Muscle of leg (tissue), 3 donors: ENCODE measurements at regions not wholly inside any gene's neighbourhood (a gene's known extent, or its start where the extent isn't known, plus 50 kb on each side); places are given as distances from the start of the nearest gene placed in this dataset.
A peak's percentile ranks its signal among the peaks of the same experiment; 100 is the strongest.

Experiments
- DNase-seq: peaks from one replicate; pipeline ENCODE4 v3.0.0; 2013
- H3K27ac ChIP-seq: one replicate; pipeline ENCODE4 v1.5.1; 2013; ENCODE audit warnings: mild to moderate bottlenecking, low read length, control low read depth
- H3K27me3 ChIP-seq: one replicate; pipeline ENCODE4 v1.6.1; 2013; ENCODE audit warnings: low read length; ENCODE audit not compliant: control insufficient read depth, insufficient read depth
- H3K36me3 ChIP-seq: one replicate; pipeline ENCODE4 v1.6.1; 2013; ENCODE audit warnings: low read length; ENCODE audit not compliant: control insufficient read depth, insufficient read depth
- H3K4me1 ChIP-seq: one replicate; pipeline ENCODE4 v1.6.1; 2013; ENCODE audit warnings: low read length; ENCODE audit not compliant: control insufficient read depth, insufficient read depth
- H3K4me3 ChIP-seq: one replicate; pipeline ENCODE4 v1.5.1; 2013; ENCODE audit warnings: low read length, control low read depth
- H3K9me3 ChIP-seq: replicated peaks from 2 replicates; pipeline ENCODE4 v1.6.1; 2013; ENCODE audit warnings: low read depth, low read length; ENCODE audit not compliant: control insufficient read depth
- WGBS: methylation state at CpG from one replicate; pipeline ENCODE4 v1.1.5; 2013; ENCODE audit warnings: missing lambda C conversion rate; ENCODE audit not compliant: insufficient coverage; 5-methylcytosine and 5-hydroxymethylcytosine counted together

DNA sequence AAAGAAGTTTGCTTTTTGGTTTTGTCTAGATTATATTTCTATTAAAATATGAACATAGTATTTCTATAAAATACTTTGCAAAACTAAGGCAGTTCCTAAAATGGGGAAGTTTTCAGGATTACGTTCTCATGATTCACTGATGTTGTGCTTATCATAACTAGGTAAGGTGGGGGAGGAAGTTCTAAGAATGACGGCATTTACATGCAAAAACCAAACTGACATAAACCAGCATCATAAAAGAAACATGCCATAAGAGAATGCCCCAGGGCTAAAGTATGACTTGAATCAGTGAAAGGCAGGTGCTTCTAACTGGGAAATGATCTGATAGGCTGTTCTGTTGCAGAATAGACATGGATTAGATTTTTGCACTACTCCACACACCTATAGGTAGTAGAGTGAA, 204.7 kb upstream of the JADE1 start:
- no peaks in the 10 kb centered on the region for H3K27me3 ChIP-seq
- DNase-seq = no peak
- no peak overlapping the region for H3K27ac ChIP-seq
- H3K4me3 ChIP-seq = no peak overlapping the region
- no peaks in the 10 kb centered on the region for H3K36me3 ChIP-seq
- no CpG with 5 or more reads among the region's 2 CpGs for WGBS
- peaks cover 13% of the 10 kb centered on the region for H3K4me1 ChIP-seq
- H3K9me3 ChIP-seq = no peaks in the 10 kb centered on the region

DNA sequence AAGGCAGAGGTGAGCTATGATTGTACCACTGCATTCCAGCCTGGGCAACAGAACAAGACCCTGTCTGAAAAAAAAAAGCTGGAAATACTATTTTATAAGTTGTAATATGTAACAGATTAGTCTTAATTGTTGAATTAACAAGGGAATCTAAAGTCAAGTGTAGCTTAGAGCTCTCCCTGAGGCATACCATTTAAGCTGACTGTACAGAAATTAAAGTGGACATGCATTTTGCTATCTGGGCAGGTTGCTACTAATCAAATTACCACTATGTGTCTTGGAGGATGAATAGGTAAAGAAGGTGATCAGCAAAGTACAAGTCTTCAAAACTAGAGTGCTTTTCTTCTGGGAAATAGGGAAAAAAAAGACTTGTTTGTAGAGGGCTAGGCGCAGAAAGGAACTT, 205.3 kb upstream of the JADE1 start:
- peaks cover 18% of the 10 kb centered on the region for H3K4me1 ChIP-seq
- no peak for DNase-seq
- WGBS = 83% methylated on average over 1 of the region's 1 CpG

DNA sequence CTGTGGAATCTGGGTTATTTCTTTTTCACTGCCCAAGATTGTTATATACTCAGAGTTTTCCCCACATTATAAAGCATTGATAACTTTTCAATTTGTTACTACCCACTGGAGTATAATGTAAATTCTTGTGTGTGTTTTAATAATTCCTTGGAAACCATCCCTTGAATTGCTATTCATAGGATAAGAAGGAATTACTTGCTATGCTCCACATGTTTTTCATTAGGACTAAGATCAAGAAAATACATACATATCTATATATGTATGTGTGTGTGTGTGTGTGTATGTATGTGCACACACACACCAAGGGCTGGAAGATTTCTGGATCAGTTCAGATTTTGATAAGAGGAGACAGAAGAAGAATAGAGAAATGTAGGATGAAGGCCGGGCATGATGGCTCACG, 206.4 kb upstream of the JADE1 start:
- DNase-seq = peak; percentile 70
- H3K9me3 ChIP-seq = no peaks in the 10 kb centered on the region
- no peaks in the 10 kb centered on the region for H3K36me3 ChIP-seq
- peaks cover 21% of the 10 kb centered on the region for H3K4me1 ChIP-seq
- no peaks in the 10 kb centered on the region for H3K27me3 ChIP-seq
- WGBS = no CpG with 5 or more reads among the region's 2 CpGs
- no peak overlapping the region for H3K4me3 ChIP-seq
- no peak overlapping the region for H3K27ac ChIP-seq

More for the DNA sequence above, 205.3 kb upstream of the JADE1 start:
- H3K27ac ChIP-seq = no peak overlapping the region
- no peak overlapping the region for H3K4me3 ChIP-seq
- H3K36me3 ChIP-seq = no peaks in the 10 kb centered on the region
- no peaks in the 10 kb centered on the region for H3K27me3 ChIP-seq
- no peaks in the 10 kb centered on the region for H3K9me3 ChIP-seq

DNA sequence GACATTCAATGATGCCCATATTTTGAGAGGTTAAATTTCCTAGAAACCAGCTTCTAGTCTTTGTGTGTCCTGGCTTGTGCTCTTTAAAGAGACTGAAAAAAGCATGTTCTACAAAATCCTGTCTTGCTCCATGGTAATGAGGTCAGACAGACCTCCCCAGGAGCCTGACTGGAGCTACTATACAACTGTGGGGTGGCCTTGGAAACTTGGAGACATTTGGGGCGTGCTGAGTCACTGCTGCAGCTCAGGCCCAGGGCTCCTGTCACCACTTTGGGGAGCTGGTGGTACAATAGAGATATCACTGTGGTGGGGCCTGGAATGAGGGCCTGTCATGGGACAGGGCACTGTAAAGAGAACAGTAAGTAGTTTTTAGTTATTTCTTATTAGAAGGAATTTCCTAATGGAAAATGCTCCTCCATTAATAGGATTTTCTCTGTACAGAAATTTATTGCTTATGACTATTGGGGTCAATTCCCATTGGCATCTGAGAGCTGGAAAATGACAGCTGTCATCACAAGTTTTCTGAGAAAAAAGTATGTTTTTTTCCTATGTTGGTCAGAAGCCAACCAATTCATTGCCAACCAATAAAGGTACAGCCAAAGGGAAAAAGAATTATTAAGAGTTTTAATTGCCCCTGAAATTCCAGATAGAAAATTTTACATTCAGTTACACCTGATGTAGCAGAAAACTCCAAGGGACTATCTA, 207.4 kb upstream of the JADE1 start:
- H3K4me1 ChIP-seq = peaks cover 24% of the 10 kb centered on the region
- H3K9me3 ChIP-seq = no peaks in the 10 kb centered on the region
- no peak overlapping the region for H3K4me3 ChIP-seq
- no peaks in the 10 kb centered on the region for H3K27me3 ChIP-seq
- H3K27ac ChIP-seq = no peak overlapping the region
- 38% methylated on average over 1 of the region's 1 CpG for WGBS
- no peaks in the 10 kb centered on the region for H3K36me3 ChIP-seq
- peak; percentile 35 for DNase-seq

DNA sequence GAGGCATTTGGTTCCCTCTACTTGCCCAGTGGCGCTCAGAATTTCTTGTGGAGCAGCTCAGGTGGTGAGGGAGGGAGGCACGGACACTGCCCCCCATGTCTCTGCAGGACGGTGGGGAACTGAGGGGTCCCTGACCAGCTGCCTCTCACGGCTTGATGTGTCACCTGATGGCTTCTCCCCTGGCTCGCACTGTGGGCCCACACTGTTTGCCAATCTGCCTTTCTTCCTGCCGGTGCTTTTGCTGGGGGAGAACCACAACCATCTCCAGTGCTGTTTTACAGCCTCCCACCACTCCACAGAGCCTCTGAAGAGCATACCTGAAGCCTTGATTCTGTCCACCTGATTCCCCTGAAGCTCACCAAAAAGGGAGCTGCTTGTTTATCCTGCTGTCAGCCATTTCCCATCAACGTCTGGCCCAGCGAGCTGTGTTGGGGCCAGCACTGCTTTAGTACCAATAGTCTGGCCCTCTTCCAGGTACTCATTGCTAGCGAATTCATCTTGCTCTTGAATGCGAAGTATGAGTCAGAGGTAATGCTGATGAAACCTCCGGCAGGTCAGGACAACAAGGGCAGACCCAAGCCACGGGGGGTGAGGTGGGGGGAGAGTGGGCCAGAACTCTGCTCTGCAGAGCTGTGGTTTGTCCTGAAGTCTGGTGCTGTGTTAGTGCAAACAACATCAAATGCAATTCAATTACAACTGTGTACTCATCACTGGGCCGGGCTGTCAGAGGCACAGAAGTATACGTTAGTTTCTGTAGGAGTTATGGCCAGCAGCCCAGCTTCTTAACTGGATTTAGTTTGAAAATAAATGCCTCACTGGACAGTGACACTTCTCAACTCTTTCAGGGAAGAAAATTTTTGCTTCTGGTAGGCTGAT, 208.3 kb upstream of the JADE1 start:
- no peak overlapping the region for H3K4me3 ChIP-seq
- DNase-seq = peak; percentile 48
- H3K27me3 ChIP-seq = no peaks in the 10 kb centered on the region
- peaks cover 24% of the 10 kb centered on the region for H3K4me1 ChIP-seq
- WGBS = 62% methylated on average over 9 of the region's 14 CpGs
- no peak overlapping the region for H3K27ac ChIP-seq
- no peaks in the 10 kb centered on the region for H3K36me3 ChIP-seq
- H3K9me3 ChIP-seq = no peaks in the 10 kb centered on the region

DNA sequence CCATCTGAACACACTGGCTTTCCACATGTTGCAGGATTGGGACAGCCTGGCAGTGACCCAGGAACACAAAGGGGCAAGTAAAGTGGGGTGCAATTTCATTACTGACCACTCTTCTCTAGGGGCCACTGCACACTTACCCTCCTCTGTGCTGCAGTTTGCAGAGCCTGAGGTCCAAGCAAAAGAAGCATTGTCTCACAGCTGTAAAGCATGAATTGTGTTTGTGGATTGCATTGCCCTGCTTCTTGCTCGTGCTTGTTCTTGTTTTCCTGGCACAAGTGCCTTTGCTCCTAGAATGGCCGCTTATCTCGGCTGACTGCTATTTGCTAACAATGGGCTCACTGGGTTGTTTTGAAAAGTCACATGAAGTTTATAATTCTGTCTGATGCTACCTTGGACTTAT, 209.1 kb upstream of the JADE1 start:
- no peaks in the 10 kb centered on the region for H3K36me3 ChIP-seq
- no peaks in the 10 kb centered on the region for H3K9me3 ChIP-seq
- DNase-seq = no peak
- H3K27me3 ChIP-seq = no peaks in the 10 kb centered on the region
- H3K4me3 ChIP-seq = no peak overlapping the region
- no peak overlapping the region for H3K27ac ChIP-seq
- 22% methylated on average over 1 of the region's 3 CpGs for WGBS
- H3K4me1 ChIP-seq = peaks cover 24% of the 10 kb centered on the region

DNA sequence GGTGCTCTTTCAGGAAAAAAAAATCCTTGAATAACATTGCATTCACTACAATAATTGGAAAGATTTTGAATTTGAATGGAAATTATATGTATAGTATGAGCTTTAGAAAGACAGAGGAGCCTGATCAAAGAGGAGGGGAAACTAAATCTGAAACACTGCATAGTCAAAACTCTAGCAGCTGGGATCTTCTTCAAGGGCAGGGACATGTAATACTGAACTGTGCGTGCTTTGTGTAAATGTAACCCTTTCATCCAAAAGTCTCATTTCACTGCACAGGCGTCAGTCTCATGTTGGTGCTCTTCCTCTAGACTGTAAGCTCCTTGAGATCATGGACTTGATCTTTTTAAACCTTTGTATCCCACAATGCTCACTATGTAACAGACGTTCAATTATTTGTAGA, 212.0 kb upstream of the JADE1 start:
- Histone ChIP-seq H3K9me3 (no peaks in the 10 kb centered on the region), H3K27me3 (no peaks in the 10 kb centered on the region), H3K27ac (no peak overlapping the region), H3K4me3 (no peak overlapping the region), H3K36me3 (no peaks in the 10 kb centered on the region), H3K4me1 (peaks cover 24% of the 10 kb centered on the region)
- no peak for DNase-seq
- 60% methylated on average over 1 of the region's 3 CpGs for WGBS

DNA sequence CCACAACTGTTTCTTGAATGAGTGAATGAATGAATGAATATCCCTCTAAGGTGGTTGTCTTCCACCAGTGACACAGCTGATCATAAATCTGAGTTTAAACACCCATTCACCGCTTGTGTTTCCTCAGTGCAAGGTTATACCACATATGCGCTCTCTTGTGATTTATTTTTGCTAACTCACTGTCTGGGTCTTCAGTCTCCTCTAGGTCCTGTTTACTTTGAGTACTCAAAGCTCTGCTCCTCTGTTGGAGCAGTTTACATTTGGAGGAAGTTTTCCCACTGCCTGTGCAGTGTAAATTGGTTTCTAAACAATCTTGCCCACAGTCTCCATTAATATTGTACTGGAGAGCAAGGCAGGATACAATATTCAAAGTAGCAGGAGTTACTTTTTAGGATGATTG, 212.6 kb upstream of the JADE1 start:
- DNase-seq = no peak
- WGBS = 63% methylated on average over 2 of the region's 2 CpGs
- Histone ChIP-seq H3K27me3 (no peaks in the 10 kb centered on the region), H3K4me1 (peaks cover 19% of the 10 kb centered on the region), H3K4me3 (no peak overlapping the region), H3K9me3 (no peaks in the 10 kb centered on the region), H3K27ac (no peak overlapping the region), H3K36me3 (no peaks in the 10 kb centered on the region)

DNA sequence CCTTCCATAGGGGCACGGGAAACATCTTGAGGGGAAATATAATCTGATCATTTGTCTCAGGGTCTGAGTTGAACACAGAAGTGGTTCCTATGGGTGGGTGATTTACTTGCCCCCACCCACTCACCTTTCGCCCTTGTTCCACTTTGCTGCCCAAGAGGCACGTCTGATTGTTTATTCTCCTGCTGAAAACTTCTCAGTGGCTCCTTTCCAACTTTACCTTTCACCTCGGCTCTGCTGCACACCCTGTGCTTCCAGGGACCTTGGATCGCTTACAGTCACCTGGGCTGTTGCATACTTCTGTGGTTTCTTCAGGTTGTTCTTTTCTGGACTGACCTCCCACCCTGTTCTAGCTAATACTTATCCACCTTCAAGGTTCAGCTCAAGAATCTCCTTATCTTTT, 213.4 kb upstream of the JADE1 start:
- 86% methylated on average over 4 of the region's 5 CpGs for WGBS
- no peaks in the 10 kb centered on the region for H3K9me3 ChIP-seq
- no peaks in the 10 kb centered on the region for H3K36me3 ChIP-seq
- no peaks in the 10 kb centered on the region for H3K27me3 ChIP-seq
- H3K4me1 ChIP-seq = peaks cover 21% of the 10 kb centered on the region
- DNase-seq = no peak
- no peak overlapping the region for H3K27ac ChIP-seq
- H3K4me3 ChIP-seq = no peak overlapping the region

DNA sequence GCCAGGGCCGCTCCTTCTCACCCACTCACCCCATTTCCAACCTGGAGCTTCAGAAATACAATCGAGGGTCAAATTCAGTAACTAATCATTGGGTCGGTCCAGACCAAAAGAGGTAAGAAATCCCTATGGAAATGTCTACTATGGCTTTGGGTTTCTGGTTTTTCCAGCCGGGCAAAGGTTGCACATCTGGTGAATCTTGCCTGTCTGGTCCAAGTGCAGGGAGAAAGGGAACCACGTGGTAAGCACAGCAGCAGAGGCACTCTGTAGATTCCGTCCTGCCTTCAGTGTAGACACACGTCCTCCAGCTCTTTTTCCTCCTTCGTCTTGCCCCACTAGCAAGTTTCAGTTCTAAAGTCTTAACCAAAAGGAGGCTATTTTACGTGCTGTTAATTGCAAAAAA, 218.0 kb upstream of the JADE1 start:
- Histone ChIP-seq H3K27ac (peak overlapping the region; percentile 83), H3K9me3 (no peaks in the 10 kb centered on the region), H3K4me3 (no peak overlapping the region), H3K4me1 (peaks cover 14% of the 10 kb centered on the region), H3K27me3 (no peaks in the 10 kb centered on the region), H3K36me3 (no peaks in the 10 kb centered on the region)
- no peak for DNase-seq
- 67% methylated on average over 5 of the region's 9 CpGs for WGBS
